Left lung (tissue), 4 donors: ENCODE measurements at regions not wholly inside any gene's neighbourhood (a gene's known extent, or its start where the extent isn't known, plus 50 kb on each side); places are given as distances from the start of the nearest gene placed in this dataset.

ENCODE experiments used
- ATAC-seq: fragments of 200-7000 bp; cut with Tn5 transposase; one replicate; pipeline ENCODE4 v1.9.1; 2020; ENCODE audit warnings: moderate library complexity
- DNase-seq, 4 donors: peaks; one replicate each; pipeline ENCODE4 v3.0.0-alpha.2; 2013 to 2020
- H3K27ac ChIP-seq, 2 donors: fragments of 200-600 bp; sonication (generic) in 1 of 2; one replicate each; pipeline versions ENCODE4 v1.5.0 to v1.8.0; 2020 to 2021
- H3K27me3 ChIP-seq, 2 donors: fragments of 200-600 bp; sonication (generic) in 1 of 2; one replicate each; pipeline versions ENCODE4 v1.5.0 to v1.8.0; 2020 to 2021
- H3K36me3 ChIP-seq, 2 donors: fragments of 200-600 bp; sonication (generic) in 1 of 2; one replicate each; pipeline versions ENCODE4 v1.5.0 to v1.8.0; 2020 to 2021
- H3K4me1 ChIP-seq, 2 donors: fragments of 200-600 bp; one replicate each; pipeline ENCODE4 v1.8.0; 2021
- H3K4me3 ChIP-seq, 2 donors: fragments of 200-600 bp; sonication (generic) in 1 of 2; one replicate each; pipeline versions ENCODE4 v1.5.0 to v1.8.0; 2020 to 2021; ENCODE audit warnings: mild to moderate bottlenecking in 1 of 2
- H3K9me3 ChIP-seq, 2 donors: fragments of 200-600 bp; sonication (generic) in 1 of 2; one replicate each; pipeline versions ENCODE4 v1.5.0 to v1.8.0; 2020 to 2021
- CTCF ChIP-seq, 2 donors: fragments of 200-600 bp; sonication (generic) in 1 of 2; IDR thresholded peaks; one replicate each; pipeline versions ENCODE4 v1.5.0 to v1.8.0; 2021; ENCODE audit warnings: antibody characterized with exemption in 2 of 2
- intact Hi-C, 2 donors: fragments of 100-400 bp; cut with DNase I; formaldehyde crosslinking; loops; one replicate each; pipeline versions ENCODE4 v1.11.2 to v1.14.2; 2022
- donor health status: DM: no; HTN: yes; CAD: no.
- donor health status: DM: no; HTN: no; CAD: no.

- Histone ChIP-seq H3K9me3 (peaks cover 0 to 10% of the 10 kb centered on the region in 2 donors), H3K4me3 (no peak overlapping the region), H3K4me1 (no peaks in the 10 kb centered on the region), H3K27ac (no peak overlapping the region), H3K36me3 (no peaks in the 10 kb centered on the region), H3K27me3 (no peaks in the 10 kb centered on the region)
- intact Hi-C loops, result no loop called here
- no peak for TF ChIP-seq CTCF (IDR thresholded peaks at IDR 0.05)
- no peak for ATAC-seq
- DNase-seq, result peak in 1 of 4 donors; percentile 20
Observed at GRCh38 chr6:101284131-101284530, 109.4 kb upstream of the GRIK2 start.

- H3K36me3 ChIP-seq, result no peaks in the 10 kb centered on the region
- H3K4me3 ChIP-seq, result no peak overlapping the region
- intact Hi-C loops, result no loop called here
- ATAC-seq (no peak), DNase-seq (no peak)
- H3K27ac ChIP-seq, result no peak overlapping the region
- no peaks in the 10 kb centered on the region for H3K4me1 ChIP-seq
- no peaks in the 10 kb centered on the region for H3K27me3 ChIP-seq
- no peak for TF ChIP-seq CTCF (IDR thresholded peaks at IDR 0.05)
- H3K9me3 ChIP-seq, result peaks cover 0 to 10% of the 10 kb centered on the region in 2 donors
Observed at GRCh38 chr6:101286146-101286545, 107.4 kb upstream of the GRIK2 start.

- Histone ChIP-seq H3K27ac (no peak overlapping the region), H3K9me3 (peaks cover 0 to 7% of the 10 kb centered on the region in 2 donors), H3K4me1 (no peaks in the 10 kb centered on the region), H3K27me3 (no peaks in the 10 kb centered on the region), H3K36me3 (no peaks in the 10 kb centered on the region), H3K4me3 (no peak overlapping the region)
- no peak for ATAC-seq
- TF ChIP-seq CTCF (IDR thresholded peaks at IDR 0.05), result no peak
- DNase-seq, result no peak
- intact Hi-C loops, result no loop called here
Observed at GRCh38 chr6:101290346-101290745, 103.2 kb upstream of the GRIK2 start.

GRCh38 chr6:101294051-101294638 is 99.4 kb upstream of the GRIK2 start:
- no peak for DNase-seq
- Histone ChIP-seq H3K27me3 (no peaks in the 10 kb centered on the region), H3K27ac (no peak overlapping the region), H3K9me3 (peaks cover 0 to 7% of the 10 kb centered on the region in 2 donors), H3K4me1 (no peaks in the 10 kb centered on the region), H3K4me3 (no peak overlapping the region), H3K36me3 (no peaks in the 10 kb centered on the region)
- intact Hi-C loops, result no loop called here
- ATAC-seq, result no peak
- no peak for TF ChIP-seq CTCF (IDR thresholded peaks at IDR 0.05)

DNA sequence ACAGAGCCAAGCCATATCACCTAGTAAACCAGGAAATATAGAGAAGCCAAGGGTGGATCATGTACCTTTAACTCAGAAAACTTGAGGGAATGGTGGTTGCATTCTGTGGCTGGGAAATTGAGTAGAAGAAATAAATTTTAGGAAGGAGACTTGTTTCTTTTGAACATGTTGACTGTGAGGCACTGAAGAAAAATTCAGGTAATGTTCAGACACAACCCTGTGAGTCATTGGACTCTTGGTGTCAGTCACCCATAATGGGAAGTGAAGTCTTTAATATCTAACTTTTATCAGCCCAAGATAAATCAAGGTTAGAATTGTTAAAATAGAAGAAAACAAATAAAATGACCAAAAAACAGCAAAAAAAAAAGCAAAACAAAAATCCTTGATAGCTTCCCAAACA is 98.8 kb upstream of the GRIK2 start:
- intact Hi-C loops, result no loop called here
- no peaks in the 10 kb centered on the region for H3K27me3 ChIP-seq
- H3K4me3 ChIP-seq, result no peak overlapping the region
- H3K9me3 ChIP-seq, result peaks cover 0 to 7% of the 10 kb centered on the region in 2 donors
- no peaks in the 10 kb centered on the region for H3K4me1 ChIP-seq
- no peak overlapping the region for H3K27ac ChIP-seq
- ATAC-seq, result no peak
- no peak for DNase-seq
- no peaks in the 10 kb centered on the region for H3K36me3 ChIP-seq
- TF ChIP-seq CTCF (IDR thresholded peaks at IDR 0.05), result no peak
